Testis (tissue), 2 donors: ENCODE measurements at regions not wholly inside any gene's neighbourhood (a gene's known extent, or its start where the extent isn't known, plus 50 kb on each side); places are given as distances from the start of the nearest gene placed in this dataset.

ENCODE experiments used
- CTCF ChIP-seq, 3 experiments: fragments of 450-650 bp in 2 of 3; fragments of 200-600 bp in 1 of 3; sonication (generic) in 1 of 3; IDR thresholded peaks; one replicate each; pipeline ENCODE4 v1.5.1; 2016 to 2019; ENCODE audit warnings: antibody characterized with exemption in 3 of 3, mild to moderate bottlenecking in 2 of 3, moderate library complexity in 1 of 3
- POLR2A ChIP-seq: fragments of 450-650 bp; IDR thresholded peaks from one replicate; pipeline ENCODE4 v1.6.1; 2017; ENCODE audit warnings: antibody characterized with exemption, mild to moderate bottlenecking, moderate library complexity

GRCh38 chr1:218783131-218783530, 390.5 kb upstream of the LYPLAL1 start:
- TF ChIP-seq POLR2A (no peak), CTCF (IDR thresholded peaks at IDR 0.05) (no peak)
